ENCODE measurements at regions not wholly inside any gene's neighbourhood (a gene's known extent, or its start where the extent isn't known, plus 50 kb on each side); places are given as distances from the start of the nearest gene placed in this dataset.
A peak's percentile ranks its signal among the peaks of the same experiment; 100 is the strongest.

DNA sequence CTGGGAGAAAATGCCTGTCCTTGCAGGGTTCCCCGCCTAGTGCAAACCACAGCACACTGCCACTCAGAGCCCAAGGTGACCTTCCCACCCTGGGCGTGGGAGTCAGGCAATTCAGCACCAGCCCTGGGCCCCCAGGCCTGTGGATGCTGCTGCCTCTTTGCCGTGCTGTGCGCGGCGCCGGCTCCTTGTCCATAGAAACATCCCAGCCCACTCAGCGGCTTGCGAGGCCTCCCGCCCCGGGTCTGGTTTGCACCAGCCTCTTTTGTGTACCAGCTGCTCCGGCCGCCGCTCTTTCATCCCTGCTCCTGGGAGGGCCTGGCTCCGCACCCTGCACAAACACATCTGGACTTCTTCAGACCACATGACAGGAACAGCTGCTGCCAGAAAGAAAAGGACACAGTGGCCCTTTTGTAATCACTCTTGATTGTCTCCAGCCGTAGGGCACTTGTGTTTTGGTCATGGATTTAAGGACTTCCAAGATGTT lies 75.4 kb upstream of the SDK2 start:
- DNase-seq: no peak
- Histone ChIP-seq H3K9me3 (ENCODE audit: control insufficient read depth, low read length) (no peaks in the 10 kb centered on the region), H3K36me3 (ENCODE audit: control insufficient read depth, insufficient read depth, low read length) (no peaks in the 10 kb centered on the region), H3K4me3 (ENCODE audit: insufficient read depth, low read depth, low read length, poor library complexity, severe bottlenecking) (no peak overlapping the region), H3K4me1 (ENCODE audit: control insufficient read depth, insufficient read depth, low read length, poor library complexity, severe bottlenecking) (peaks cover 20% of the 10 kb centered on the region), H3K27me3 (replicated peaks; ENCODE audit: control insufficient read depth, insufficient read depth, low read length, poor library complexity, severe bottlenecking) (no peaks in the 10 kb centered on the region), H3K27ac (ENCODE audit: insufficient read depth, low read length, poor library complexity, severe bottlenecking) (no peak overlapping the region)

GRCh38 chr17:73720187-73720834 lies 76.1 kb upstream of the SDK2 start:
- H3K27me3 ChIP-seq (replicated peaks; ENCODE audit: control insufficient read depth, insufficient read depth, low read length, poor library complexity, severe bottlenecking): no peaks in the 10 kb centered on the region
- H3K9me3 ChIP-seq (ENCODE audit: control insufficient read depth, low read length): no peaks in the 10 kb centered on the region
- no peak for DNase-seq
- no peaks in the 10 kb centered on the region for H3K36me3 ChIP-seq (ENCODE audit: control insufficient read depth, insufficient read depth, low read length)
- no peak overlapping the region for H3K4me3 ChIP-seq (ENCODE audit: insufficient read depth, low read depth, low read length, poor library complexity, severe bottlenecking)
- no peak overlapping the region for H3K27ac ChIP-seq (ENCODE audit: insufficient read depth, low read length, poor library complexity, severe bottlenecking)
- peaks cover 20% of the 10 kb centered on the region for H3K4me1 ChIP-seq (ENCODE audit: control insufficient read depth, insufficient read depth, low read length, poor library complexity, severe bottlenecking)

- H3K4me1 ChIP-seq (ENCODE audit: control insufficient read depth, insufficient read depth, low read length, poor library complexity, severe bottlenecking): peaks cover 20% of the 10 kb centered on the region
- peak overlapping the region; percentile 41 for H3K27ac ChIP-seq (ENCODE audit: insufficient read depth, low read length, poor library complexity, severe bottlenecking)
- H3K36me3 ChIP-seq (ENCODE audit: control insufficient read depth, insufficient read depth, low read length): no peaks in the 10 kb centered on the region
- H3K4me3 ChIP-seq (ENCODE audit: insufficient read depth, low read depth, low read length, poor library complexity, severe bottlenecking): peak overlapping the region; percentile 33
- DNase-seq: peak in 1 of 3 donors; percentile 5
- no peaks in the 10 kb centered on the region for H3K27me3 ChIP-seq (replicated peaks; ENCODE audit: control insufficient read depth, insufficient read depth, low read length, poor library complexity, severe bottlenecking)
- H3K9me3 ChIP-seq (ENCODE audit: control insufficient read depth, low read length): no peaks in the 10 kb centered on the region
Observed at GRCh38 chr17:73722165-73722564, 77.9 kb upstream of the SDK2 start.

- Histone ChIP-seq H3K9me3 (ENCODE audit: control insufficient read depth, low read length) (no peaks in the 10 kb centered on the region), H3K27ac (ENCODE audit: insufficient read depth, low read length, poor library complexity, severe bottlenecking) (peak overlapping the region; percentile 41), H3K4me3 (ENCODE audit: insufficient read depth, low read depth, low read length, poor library complexity, severe bottlenecking) (no peak overlapping the region), H3K36me3 (ENCODE audit: control insufficient read depth, insufficient read depth, low read length) (no peaks in the 10 kb centered on the region), H3K4me1 (ENCODE audit: control insufficient read depth, insufficient read depth, low read length, poor library complexity, severe bottlenecking) (peaks cover 20% of the 10 kb centered on the region), H3K27me3 (replicated peaks; ENCODE audit: control insufficient read depth, insufficient read depth, low read length, poor library complexity, severe bottlenecking) (no peaks in the 10 kb centered on the region)
- DNase-seq: no peak
Observed at GRCh38 chr17:73723317-73723716, 79.1 kb upstream of the SDK2 start.

DNA sequence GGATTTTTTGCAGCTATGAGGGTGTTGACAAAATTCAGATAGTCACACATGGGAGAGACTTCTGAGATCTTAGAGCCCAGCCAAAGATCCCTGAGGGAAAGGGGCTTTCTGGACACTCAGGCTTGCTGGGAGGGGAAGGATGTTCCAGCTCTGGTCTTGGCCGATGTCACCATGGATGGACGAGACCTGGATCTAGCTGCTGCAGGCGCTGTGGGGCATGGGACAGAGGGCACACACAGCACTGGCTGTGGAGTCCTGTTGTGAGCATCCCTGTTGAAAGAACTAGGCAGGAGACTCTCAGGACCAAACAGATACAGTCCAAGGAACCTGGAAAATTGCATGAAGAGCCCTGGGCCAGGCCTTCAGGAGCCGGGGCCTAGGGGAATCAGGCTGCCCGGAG lies 80.1 kb upstream of the SDK2 start:
- no peaks in the 10 kb centered on the region for H3K9me3 ChIP-seq (ENCODE audit: control insufficient read depth, low read length)
- no peak overlapping the region for H3K27ac ChIP-seq (ENCODE audit: insufficient read depth, low read length, poor library complexity, severe bottlenecking)
- no peaks in the 10 kb centered on the region for H3K36me3 ChIP-seq (ENCODE audit: control insufficient read depth, insufficient read depth, low read length)
- no peak for DNase-seq
- no peaks in the 10 kb centered on the region for H3K27me3 ChIP-seq (replicated peaks; ENCODE audit: control insufficient read depth, insufficient read depth, low read length, poor library complexity, severe bottlenecking)
- no peak overlapping the region for H3K4me3 ChIP-seq (ENCODE audit: insufficient read depth, low read depth, low read length, poor library complexity, severe bottlenecking)
- H3K4me1 ChIP-seq (ENCODE audit: control insufficient read depth, insufficient read depth, low read length, poor library complexity, severe bottlenecking): peaks cover 20% of the 10 kb centered on the region

- DNase-seq: no peak
- Histone ChIP-seq H3K36me3 (ENCODE audit: control insufficient read depth, insufficient read depth, low read length) (no peaks in the 10 kb centered on the region), H3K27me3 (replicated peaks; ENCODE audit: control insufficient read depth, insufficient read depth, low read length, poor library complexity, severe bottlenecking) (no peaks in the 10 kb centered on the region), H3K9me3 (ENCODE audit: control insufficient read depth, low read length) (no peaks in the 10 kb centered on the region), H3K27ac (ENCODE audit: insufficient read depth, low read length, poor library complexity, severe bottlenecking) (no peak overlapping the region), H3K4me3 (ENCODE audit: insufficient read depth, low read depth, low read length, poor library complexity, severe bottlenecking) (no peak overlapping the region), H3K4me1 (ENCODE audit: control insufficient read depth, insufficient read depth, low read length, poor library complexity, severe bottlenecking) (peaks cover 20% of the 10 kb centered on the region)
Observed at GRCh38 chr17:73724990-73725389, 80.7 kb upstream of the SDK2 start.

DNA sequence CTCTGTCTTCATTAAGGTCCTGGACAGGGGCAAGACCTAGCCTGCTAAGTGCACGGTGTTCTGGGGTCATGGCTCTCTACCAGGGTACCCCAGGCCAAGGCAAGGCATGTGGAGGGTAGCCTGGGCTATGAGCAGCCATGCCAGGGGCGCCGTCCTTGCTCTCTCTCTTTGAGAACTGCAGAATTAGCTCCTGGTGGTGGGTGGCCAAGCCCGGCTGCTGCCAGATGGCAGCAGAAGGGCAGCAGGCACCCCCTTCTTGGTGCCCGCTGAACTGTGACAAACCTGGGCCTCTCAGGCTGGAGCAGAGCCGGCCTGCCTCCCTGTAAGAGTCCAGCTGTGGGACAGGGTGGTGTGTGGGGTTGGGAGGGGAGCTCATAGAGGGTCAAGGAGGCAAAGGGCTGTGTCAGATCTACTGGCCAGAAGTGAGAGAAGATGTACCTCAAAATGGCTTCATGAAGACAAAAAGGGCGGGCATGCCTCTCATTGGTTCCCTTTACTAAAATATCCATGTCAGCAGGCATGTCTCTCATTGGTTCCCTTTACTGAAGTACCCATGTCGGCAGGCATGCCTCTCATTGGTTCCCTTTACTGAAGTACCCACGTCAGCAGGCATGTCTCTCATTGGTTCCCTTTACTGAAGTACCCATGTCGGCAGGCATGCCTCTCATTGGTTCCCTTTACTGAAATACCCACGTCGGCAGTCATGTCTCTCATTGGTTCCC lies 81.7 kb upstream of the SDK2 start:
- Histone ChIP-seq H3K27me3 (replicated peaks; ENCODE audit: control insufficient read depth, insufficient read depth, low read length, poor library complexity, severe bottlenecking) (no peaks in the 10 kb centered on the region), H3K4me3 (ENCODE audit: insufficient read depth, low read depth, low read length, poor library complexity, severe bottlenecking) (no peak overlapping the region), H3K27ac (ENCODE audit: insufficient read depth, low read length, poor library complexity, severe bottlenecking) (no peak overlapping the region), H3K9me3 (ENCODE audit: control insufficient read depth, low read length) (peaks cover under 1% of the 10 kb centered on the region), H3K36me3 (ENCODE audit: control insufficient read depth, insufficient read depth, low read length) (no peaks in the 10 kb centered on the region), H3K4me1 (ENCODE audit: control insufficient read depth, insufficient read depth, low read length, poor library complexity, severe bottlenecking) (peaks cover 20% of the 10 kb centered on the region)
- no peak for DNase-seq

- Histone ChIP-seq H3K4me1 (ENCODE audit: control insufficient read depth, insufficient read depth, low read length, poor library complexity, severe bottlenecking) (peaks cover 9% of the 10 kb centered on the region), H3K36me3 (ENCODE audit: control insufficient read depth, insufficient read depth, low read length) (no peaks in the 10 kb centered on the region), H3K27ac (ENCODE audit: insufficient read depth, low read length, poor library complexity, severe bottlenecking) (no peak overlapping the region), H3K27me3 (replicated peaks; ENCODE audit: control insufficient read depth, insufficient read depth, low read length, poor library complexity, severe bottlenecking) (no peaks in the 10 kb centered on the region), H3K9me3 (ENCODE audit: control insufficient read depth, low read length) (peaks cover 4% of the 10 kb centered on the region), H3K4me3 (ENCODE audit: insufficient read depth, low read depth, low read length, poor library complexity, severe bottlenecking) (no peak overlapping the region)
- no peak for DNase-seq
Observed at GRCh38 chr17:73727941-73728340, 83.7 kb upstream of the SDK2 start.

DNA sequence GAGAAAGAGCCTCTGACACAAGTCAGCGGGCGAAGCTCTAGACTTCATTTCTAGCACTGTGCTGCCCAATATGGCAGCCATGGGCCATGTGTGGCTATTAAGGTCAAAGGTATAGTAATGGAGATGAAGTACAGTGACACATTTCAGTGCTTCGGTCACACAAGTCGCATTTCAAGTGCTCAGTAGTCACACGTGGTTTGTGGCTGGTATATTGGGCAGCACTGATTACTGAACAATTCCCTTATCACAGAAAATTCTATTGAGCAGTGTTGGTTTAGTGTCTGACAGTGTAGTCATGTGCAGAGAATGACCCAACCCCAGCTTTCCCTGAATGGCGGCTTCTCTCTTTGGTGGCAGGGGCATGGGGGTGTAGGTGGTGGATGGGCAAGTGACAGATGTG lies 84.9 kb upstream of the SDK2 start:
- Histone ChIP-seq H3K27me3 (replicated peaks; ENCODE audit: control insufficient read depth, insufficient read depth, low read length, poor library complexity, severe bottlenecking) (no peaks in the 10 kb centered on the region), H3K4me1 (ENCODE audit: control insufficient read depth, insufficient read depth, low read length, poor library complexity, severe bottlenecking) (no peaks in the 10 kb centered on the region), H3K9me3 (ENCODE audit: control insufficient read depth, low read length) (peaks cover 4% of the 10 kb centered on the region), H3K4me3 (ENCODE audit: insufficient read depth, low read depth, low read length, poor library complexity, severe bottlenecking) (no peak overlapping the region), H3K27ac (ENCODE audit: insufficient read depth, low read length, poor library complexity, severe bottlenecking) (no peak overlapping the region), H3K36me3 (ENCODE audit: control insufficient read depth, insufficient read depth, low read length) (no peaks in the 10 kb centered on the region)
- DNase-seq: no peak

DNA sequence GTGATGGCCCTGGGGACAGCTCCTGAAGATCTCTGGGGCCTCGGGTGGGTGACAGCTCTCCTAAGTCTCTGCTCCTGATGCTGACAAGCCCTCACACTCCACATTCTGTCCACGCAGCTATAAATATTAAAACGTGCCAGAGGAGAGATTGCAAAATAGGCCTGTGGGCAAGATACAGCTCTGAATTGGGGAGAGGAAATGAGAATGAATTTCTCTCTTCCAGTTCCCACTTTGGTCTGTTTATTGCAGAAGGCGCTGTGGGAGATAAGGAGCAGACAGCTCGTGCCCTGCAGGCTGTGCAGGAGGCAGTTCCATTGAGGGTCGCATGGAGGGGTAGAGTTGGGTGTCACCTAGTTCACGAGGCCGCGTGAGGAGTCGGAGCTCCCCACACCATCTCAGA lies 87.5 kb upstream of the SDK2 start:
- no peaks in the 10 kb centered on the region for H3K27me3 ChIP-seq (replicated peaks; ENCODE audit: control insufficient read depth, insufficient read depth, low read length, poor library complexity, severe bottlenecking)

More for the DNA sequence above, 87.5 kb upstream of the SDK2 start:
- DNase-seq: no peak
- no peak overlapping the region for H3K27ac ChIP-seq (ENCODE audit: insufficient read depth, low read length, poor library complexity, severe bottlenecking)
- H3K36me3 ChIP-seq (ENCODE audit: control insufficient read depth, insufficient read depth, low read length): no peaks in the 10 kb centered on the region
- H3K9me3 ChIP-seq (ENCODE audit: control insufficient read depth, low read length): peaks cover 4% of the 10 kb centered on the region
- no peak overlapping the region for H3K4me3 ChIP-seq (ENCODE audit: insufficient read depth, low read depth, low read length, poor library complexity, severe bottlenecking)
- no peaks in the 10 kb centered on the region for H3K4me1 ChIP-seq (ENCODE audit: control insufficient read depth, insufficient read depth, low read length, poor library complexity, severe bottlenecking)
